SU-DHL-6 (cell line): ENCODE measurements at regions not wholly inside any gene's neighbourhood (a gene's known extent, or its start where the extent isn't known, plus 50 kb on each side); places are given as distances from the start of the nearest gene placed in this dataset.

Source experiments
- EZH2phosphoT487 ChIP-seq: fragments of 200-600 bp; sonication (generic), shearing (Covaris generic); conservative IDR thresholded peaks from 2 replicates; pipeline ENCODE4 v1.6.1; 2018; ENCODE audit warnings: mild to moderate bottlenecking, antibody characterized with exemption, low read length, moderate library complexity, mixed read lengths
- TF ChIP-seq, protein P1 (sequence below): fragments of 200-600 bp; sonication (generic); IDR thresholded peaks from one replicate; pipeline ENCODE4 v1.5.1; 2017; ENCODE audit warnings: antibody characterized with exemption, mild to moderate bottlenecking, low read length, moderate library complexity; ENCODE audit not compliant: insufficient read depth, poor library complexity, severe bottlenecking

DNA sequence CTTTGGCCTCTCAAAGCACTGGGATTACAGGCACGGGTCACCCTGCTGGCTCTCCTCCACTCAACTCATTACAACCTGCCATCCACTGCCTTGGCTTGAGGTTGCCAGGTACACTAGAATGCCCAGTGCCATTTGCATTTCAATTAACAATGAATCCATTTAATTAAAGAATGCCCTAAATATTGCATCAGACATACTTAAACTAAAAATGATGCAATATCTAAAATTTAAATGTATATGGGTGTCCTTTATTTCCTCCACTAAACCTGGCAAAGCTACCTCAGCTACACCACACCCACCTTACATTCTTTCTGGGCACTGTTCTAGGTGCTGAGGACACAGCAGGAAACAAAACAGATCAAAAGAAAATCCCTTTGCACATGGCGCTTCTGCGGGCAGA lies 382.2 kb upstream of the ZFHX3 start:
- TF ChIP-seq, protein P1, sequence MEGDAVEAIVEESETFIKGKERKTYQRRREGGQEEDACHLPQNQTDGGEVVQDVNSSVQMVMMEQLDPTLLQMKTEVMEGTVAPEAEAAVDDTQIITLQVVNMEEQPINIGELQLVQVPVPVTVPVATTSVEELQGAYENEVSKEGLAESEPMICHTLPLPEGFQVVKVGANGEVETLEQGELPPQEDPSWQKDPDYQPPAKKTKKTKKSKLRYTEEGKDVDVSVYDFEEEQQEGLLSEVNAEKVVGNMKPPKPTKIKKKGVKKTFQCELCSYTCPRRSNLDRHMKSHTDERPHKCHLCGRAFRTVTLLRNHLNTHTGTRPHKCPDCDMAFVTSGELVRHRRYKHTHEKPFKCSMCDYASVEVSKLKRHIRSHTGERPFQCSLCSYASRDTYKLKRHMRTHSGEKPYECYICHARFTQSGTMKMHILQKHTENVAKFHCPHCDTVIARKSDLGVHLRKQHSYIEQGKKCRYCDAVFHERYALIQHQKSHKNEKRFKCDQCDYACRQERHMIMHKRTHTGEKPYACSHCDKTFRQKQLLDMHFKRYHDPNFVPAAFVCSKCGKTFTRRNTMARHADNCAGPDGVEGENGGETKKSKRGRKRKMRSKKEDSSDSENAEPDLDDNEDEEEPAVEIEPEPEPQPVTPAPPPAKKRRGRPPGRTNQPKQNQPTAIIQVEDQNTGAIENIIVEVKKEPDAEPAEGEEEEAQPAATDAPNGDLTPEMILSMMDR = no peak
- TF ChIP-seq EZH2phosphoT487 = no peak
